ENCODE measurements at regions not wholly inside any gene's neighbourhood (a gene's known extent, or its start where the extent isn't known, plus 50 kb on each side); places are given as distances from the start of the nearest gene placed in this dataset.
"Not testable (repeated sequence)": the region's sequence is repeated elsewhere in the genome, so short reads cannot be mapped to it uniquely, and the experiment has no call there.

DNA sequence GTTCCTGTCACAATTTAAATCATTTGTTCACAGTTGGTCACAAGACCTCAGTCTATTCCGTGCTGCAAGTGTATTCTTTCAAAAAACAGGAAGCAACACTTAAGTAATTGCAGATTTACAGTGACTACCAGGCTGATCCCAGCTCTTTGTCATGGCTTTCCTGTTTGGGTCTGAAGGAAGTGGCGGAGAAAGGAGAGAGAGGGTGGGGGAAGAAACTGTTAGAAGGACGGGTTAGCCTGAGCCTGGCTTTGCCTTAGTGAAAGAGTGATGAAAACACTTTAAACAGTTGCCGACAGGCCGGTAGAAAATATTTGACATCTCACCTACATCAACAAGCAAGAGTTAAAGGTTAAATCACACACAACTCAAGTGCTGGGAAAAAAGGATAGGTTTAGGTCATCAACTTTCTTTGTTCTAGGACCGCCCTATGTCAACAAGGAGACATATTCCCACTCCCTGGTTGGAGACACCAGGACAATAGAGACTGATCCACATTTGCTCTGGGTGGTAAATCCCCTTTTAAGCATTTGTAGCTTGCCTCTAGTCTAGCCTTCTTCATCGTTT is 102.2 kb upstream of the DAB2 start:
- no peak overlapping the region for H3K27ac Mint-ChIP-seq (ENCODE audit: low read depth, unreplicated experiment)
- H3K27me3 Mint-ChIP-seq (ENCODE audit: insufficient read depth, unreplicated experiment): no peaks in the 10 kb centered on the region
- no peaks in the 10 kb centered on the region for H3K4me1 Mint-ChIP-seq (ENCODE audit: insufficient read depth, unreplicated experiment)
- CTCF ChIA-PET: no interaction called here
- no TSS peak for BruUV-seq (replicated peaks)
- no peak for DNase-seq (ENCODE audit: unreplicated experiment)
- H3K4me3 Mint-ChIP-seq (ENCODE audit: unreplicated experiment): no peak overlapping the region
- intact Hi-C loops (cut with micrococcal nuclease): no loop called here
- TF ChIP-seq, protein P1, sequence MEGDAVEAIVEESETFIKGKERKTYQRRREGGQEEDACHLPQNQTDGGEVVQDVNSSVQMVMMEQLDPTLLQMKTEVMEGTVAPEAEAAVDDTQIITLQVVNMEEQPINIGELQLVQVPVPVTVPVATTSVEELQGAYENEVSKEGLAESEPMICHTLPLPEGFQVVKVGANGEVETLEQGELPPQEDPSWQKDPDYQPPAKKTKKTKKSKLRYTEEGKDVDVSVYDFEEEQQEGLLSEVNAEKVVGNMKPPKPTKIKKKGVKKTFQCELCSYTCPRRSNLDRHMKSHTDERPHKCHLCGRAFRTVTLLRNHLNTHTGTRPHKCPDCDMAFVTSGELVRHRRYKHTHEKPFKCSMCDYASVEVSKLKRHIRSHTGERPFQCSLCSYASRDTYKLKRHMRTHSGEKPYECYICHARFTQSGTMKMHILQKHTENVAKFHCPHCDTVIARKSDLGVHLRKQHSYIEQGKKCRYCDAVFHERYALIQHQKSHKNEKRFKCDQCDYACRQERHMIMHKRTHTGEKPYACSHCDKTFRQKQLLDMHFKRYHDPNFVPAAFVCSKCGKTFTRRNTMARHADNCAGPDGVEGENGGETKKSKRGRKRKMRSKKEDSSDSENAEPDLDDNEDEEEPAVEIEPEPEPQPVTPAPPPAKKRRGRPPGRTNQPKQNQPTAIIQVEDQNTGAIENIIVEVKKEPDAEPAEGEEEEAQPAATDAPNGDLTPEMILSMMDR (IDR thresholded peaks at IDR 0.05; ENCODE audit: unreplicated experiment): no peak
- POLR2A ChIA-PET: interaction anchor here (0.6 kb wide), 1 partner anchor 158 kb away, joined by 5 read pairs; no protein-coding TSS in a partner anchor
- H3K9me3 Mint-ChIP-seq (ENCODE audit: unreplicated experiment): no peaks in the 10 kb centered on the region
- H3K36me3 Mint-ChIP-seq (ENCODE audit: insufficient read depth, unreplicated experiment): no peaks in the 10 kb centered on the region

- CTCF ChIA-PET: interaction anchor here (1.1 to 2.2 kb wide), 3 partner anchors 17 to 150 kb away, joined by 3 to 14 read pairs (median 4); no protein-coding TSS in a partner anchor
- H3K27me3 Mint-ChIP-seq (ENCODE audit: insufficient read depth, unreplicated experiment); POLR2A ChIA-PET: not testable (repeated sequence)
Measured at GRCh38 chr5:39525781-39526180, 101.0 kb upstream of the DAB2 start.

GRCh38 chr5:39525271-39525670 is 100.5 kb upstream of the DAB2 start:
- TF ChIP-seq, protein P1 (IDR thresholded peaks at IDR 0.05; ENCODE audit: unreplicated experiment): no peak
- POLR2A ChIA-PET: no interaction called here
- Mint-ChIP-seq H3K4me3 (ENCODE audit: unreplicated experiment) (no peak overlapping the region), H3K4me1 (ENCODE audit: insufficient read depth, unreplicated experiment) (no peaks in the 10 kb centered on the region), H3K27ac (ENCODE audit: low read depth, unreplicated experiment) (no peak overlapping the region), H3K36me3 (ENCODE audit: insufficient read depth, unreplicated experiment) (no peaks in the 10 kb centered on the region), H3K27me3 (ENCODE audit: insufficient read depth, unreplicated experiment) (no peaks in the 10 kb centered on the region), H3K9me3 (ENCODE audit: unreplicated experiment) (no peaks in the 10 kb centered on the region)
- CTCF ChIA-PET: interaction anchor here (0.6 to 2.2 kb wide), 5 partner anchors 16 to 264 kb away, joined by 3 to 14 read pairs (median 3); no protein-coding TSS in a partner anchor
- BruUV-seq (replicated peaks): no TSS peak
- no peak for DNase-seq (ENCODE audit: unreplicated experiment)
- intact Hi-C loops (cut with micrococcal nuclease): no loop called here

More at GRCh38 chr5:39525781-39526180, 101.0 kb upstream of the DAB2 start:
- H3K4me3 Mint-ChIP-seq (ENCODE audit: unreplicated experiment); H3K9me3 Mint-ChIP-seq (ENCODE audit: unreplicated experiment); H3K27ac Mint-ChIP-seq (ENCODE audit: low read depth, unreplicated experiment); H3K36me3 Mint-ChIP-seq (ENCODE audit: insufficient read depth, unreplicated experiment); intact Hi-C loops (cut with micrococcal nuclease); BruUV-seq (replicated peaks); H3K4me1 Mint-ChIP-seq (ENCODE audit: insufficient read depth, unreplicated experiment): not testable (repeated sequence)
- peak; percentile 47 for DNase-seq (ENCODE audit: unreplicated experiment)

- no peaks in the 10 kb centered on the region for H3K4me1 Mint-ChIP-seq (ENCODE audit: insufficient read depth, unreplicated experiment)
- intact Hi-C loops (cut with micrococcal nuclease): no loop called here
- H3K27me3 Mint-ChIP-seq (ENCODE audit: insufficient read depth, unreplicated experiment): no peaks in the 10 kb centered on the region
- TF ChIP-seq, protein P1 (IDR thresholded peaks at IDR 0.05; ENCODE audit: unreplicated experiment): no peak
- no TSS peak for BruUV-seq (replicated peaks)
- H3K9me3 Mint-ChIP-seq (ENCODE audit: unreplicated experiment): no peaks in the 10 kb centered on the region
- no peak overlapping the region for H3K27ac Mint-ChIP-seq (ENCODE audit: low read depth, unreplicated experiment)
- DNase-seq (ENCODE audit: unreplicated experiment): no peak
- no peaks in the 10 kb centered on the region for H3K36me3 Mint-ChIP-seq (ENCODE audit: insufficient read depth, unreplicated experiment)
- ChIA-PET CTCF (no interaction called here), POLR2A (interaction anchor here (0.6 kb wide), 1 partner anchor 37 kb away, joined by 3 read pairs; no protein-coding TSS in a partner anchor)
- H3K4me3 Mint-ChIP-seq (ENCODE audit: unreplicated experiment): no peak overlapping the region
Measured at GRCh38 chr5:39523821-39524220, 99.0 kb upstream of the DAB2 start.

Measured in MCF 10A (cell line).